MM.1S (cell line): ENCODE measurements at regions not wholly inside any gene's neighbourhood (a gene's known extent, or its start where the extent isn't known, plus 50 kb on each side); places are given as distances from the start of the nearest gene placed in this dataset.

Experiments
- EZH2 ChIP-seq: fragments of 300-600 bp; sonication (generic); optimal IDR thresholded peaks from 2 replicates; pipeline ENCODE3; 2017; ENCODE audit warnings: low read depth, mild to moderate bottlenecking, antibody characterized with exemption, low read length, mixed read lengths
- EZH2phosphoT487 ChIP-seq: fragments of 300-600 bp; sonication (generic); IDR thresholded peaks from 2 replicates; pipeline ENCODE4 v1.6.1; 2018; ENCODE audit warnings: antibody characterized with exemption, low read length
- TF ChIP-seq, protein P1 (sequence below): fragments of 300-600 bp; sonication (generic); IDR thresholded peaks from 2 replicates; pipeline ENCODE4 v1.5.1; 2016; ENCODE audit warnings: antibody characterized with exemption, low read length, mixed read lengths

DNA sequence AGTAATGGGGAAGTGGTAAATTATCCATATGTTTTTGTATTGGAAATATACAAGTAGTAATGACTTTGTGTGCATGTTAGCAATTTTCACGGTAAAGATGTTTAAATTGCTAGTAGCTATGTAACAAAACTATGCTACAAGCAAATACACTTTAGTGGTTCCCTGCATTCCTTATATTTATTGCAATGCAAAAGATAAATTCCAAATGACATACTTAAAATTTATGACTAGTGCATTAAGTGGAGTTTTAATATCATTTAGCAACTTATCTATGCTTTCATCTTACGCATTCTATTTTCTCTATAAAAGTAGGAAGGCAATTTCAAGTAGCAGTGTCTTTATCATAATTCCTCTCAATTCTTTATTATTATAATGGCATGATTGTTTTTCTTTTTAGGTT is 482.8 kb downstream of the SLITRK5 start:
- TF ChIP-seq, protein P1, sequence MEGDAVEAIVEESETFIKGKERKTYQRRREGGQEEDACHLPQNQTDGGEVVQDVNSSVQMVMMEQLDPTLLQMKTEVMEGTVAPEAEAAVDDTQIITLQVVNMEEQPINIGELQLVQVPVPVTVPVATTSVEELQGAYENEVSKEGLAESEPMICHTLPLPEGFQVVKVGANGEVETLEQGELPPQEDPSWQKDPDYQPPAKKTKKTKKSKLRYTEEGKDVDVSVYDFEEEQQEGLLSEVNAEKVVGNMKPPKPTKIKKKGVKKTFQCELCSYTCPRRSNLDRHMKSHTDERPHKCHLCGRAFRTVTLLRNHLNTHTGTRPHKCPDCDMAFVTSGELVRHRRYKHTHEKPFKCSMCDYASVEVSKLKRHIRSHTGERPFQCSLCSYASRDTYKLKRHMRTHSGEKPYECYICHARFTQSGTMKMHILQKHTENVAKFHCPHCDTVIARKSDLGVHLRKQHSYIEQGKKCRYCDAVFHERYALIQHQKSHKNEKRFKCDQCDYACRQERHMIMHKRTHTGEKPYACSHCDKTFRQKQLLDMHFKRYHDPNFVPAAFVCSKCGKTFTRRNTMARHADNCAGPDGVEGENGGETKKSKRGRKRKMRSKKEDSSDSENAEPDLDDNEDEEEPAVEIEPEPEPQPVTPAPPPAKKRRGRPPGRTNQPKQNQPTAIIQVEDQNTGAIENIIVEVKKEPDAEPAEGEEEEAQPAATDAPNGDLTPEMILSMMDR, result no peak
- TF ChIP-seq EZH2 (no peak), EZH2phosphoT487 (no peak)
